Fibroblast of gingiva (primary cell): ENCODE measurements at regions not wholly inside any gene's neighbourhood (a gene's known extent, or its start where the extent isn't known, plus 50 kb on each side); places are given as distances from the start of the nearest gene placed in this dataset.

ENCODE experiments used
- DNase-seq: peaks from one replicate; pipeline ENCODE4 v3.0.0-alpha.2; 2011; ENCODE audit warnings: low read depth

DNA sequence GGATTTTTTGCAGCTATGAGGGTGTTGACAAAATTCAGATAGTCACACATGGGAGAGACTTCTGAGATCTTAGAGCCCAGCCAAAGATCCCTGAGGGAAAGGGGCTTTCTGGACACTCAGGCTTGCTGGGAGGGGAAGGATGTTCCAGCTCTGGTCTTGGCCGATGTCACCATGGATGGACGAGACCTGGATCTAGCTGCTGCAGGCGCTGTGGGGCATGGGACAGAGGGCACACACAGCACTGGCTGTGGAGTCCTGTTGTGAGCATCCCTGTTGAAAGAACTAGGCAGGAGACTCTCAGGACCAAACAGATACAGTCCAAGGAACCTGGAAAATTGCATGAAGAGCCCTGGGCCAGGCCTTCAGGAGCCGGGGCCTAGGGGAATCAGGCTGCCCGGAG is 80.1 kb upstream of the SDK2 start:
- DNase-seq: no peak

GRCh38 chr17:73724990-73725389 is 80.7 kb upstream of the SDK2 start:
- DNase-seq: no peak

GRCh38 chr17:73725794-73726515 is 81.7 kb upstream of the SDK2 start:
- DNase-seq: no peak

DNA sequence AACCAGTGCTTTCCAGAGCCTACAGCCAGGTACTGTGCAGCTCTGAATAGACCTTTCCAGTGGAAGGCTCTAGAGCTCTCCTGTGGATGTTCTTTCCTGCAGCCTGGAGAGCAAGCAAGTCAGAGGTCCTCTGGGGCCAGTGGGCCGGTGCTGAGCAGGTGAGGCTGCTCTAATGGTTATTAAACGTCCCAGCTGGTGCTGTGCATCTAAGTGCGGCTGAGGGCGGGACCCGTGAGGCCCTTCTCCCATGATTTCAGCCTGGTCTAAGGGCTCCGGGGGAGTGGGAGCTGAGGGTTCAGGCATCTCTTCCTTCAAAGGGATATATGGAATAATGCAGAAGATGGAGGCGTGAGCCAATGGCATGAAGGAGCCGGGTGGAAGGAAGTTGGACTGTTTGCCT is 83.7 kb upstream of the SDK2 start:
- DNase-seq: no peak

DNA sequence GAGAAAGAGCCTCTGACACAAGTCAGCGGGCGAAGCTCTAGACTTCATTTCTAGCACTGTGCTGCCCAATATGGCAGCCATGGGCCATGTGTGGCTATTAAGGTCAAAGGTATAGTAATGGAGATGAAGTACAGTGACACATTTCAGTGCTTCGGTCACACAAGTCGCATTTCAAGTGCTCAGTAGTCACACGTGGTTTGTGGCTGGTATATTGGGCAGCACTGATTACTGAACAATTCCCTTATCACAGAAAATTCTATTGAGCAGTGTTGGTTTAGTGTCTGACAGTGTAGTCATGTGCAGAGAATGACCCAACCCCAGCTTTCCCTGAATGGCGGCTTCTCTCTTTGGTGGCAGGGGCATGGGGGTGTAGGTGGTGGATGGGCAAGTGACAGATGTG is 84.9 kb upstream of the SDK2 start:
- no peak for DNase-seq

DNA sequence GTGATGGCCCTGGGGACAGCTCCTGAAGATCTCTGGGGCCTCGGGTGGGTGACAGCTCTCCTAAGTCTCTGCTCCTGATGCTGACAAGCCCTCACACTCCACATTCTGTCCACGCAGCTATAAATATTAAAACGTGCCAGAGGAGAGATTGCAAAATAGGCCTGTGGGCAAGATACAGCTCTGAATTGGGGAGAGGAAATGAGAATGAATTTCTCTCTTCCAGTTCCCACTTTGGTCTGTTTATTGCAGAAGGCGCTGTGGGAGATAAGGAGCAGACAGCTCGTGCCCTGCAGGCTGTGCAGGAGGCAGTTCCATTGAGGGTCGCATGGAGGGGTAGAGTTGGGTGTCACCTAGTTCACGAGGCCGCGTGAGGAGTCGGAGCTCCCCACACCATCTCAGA is 87.5 kb upstream of the SDK2 start:
- no peak for DNase-seq

GRCh38 chr17:73733517-73733916 is 89.3 kb upstream of the SDK2 start:
- DNase-seq: no peak

DNA sequence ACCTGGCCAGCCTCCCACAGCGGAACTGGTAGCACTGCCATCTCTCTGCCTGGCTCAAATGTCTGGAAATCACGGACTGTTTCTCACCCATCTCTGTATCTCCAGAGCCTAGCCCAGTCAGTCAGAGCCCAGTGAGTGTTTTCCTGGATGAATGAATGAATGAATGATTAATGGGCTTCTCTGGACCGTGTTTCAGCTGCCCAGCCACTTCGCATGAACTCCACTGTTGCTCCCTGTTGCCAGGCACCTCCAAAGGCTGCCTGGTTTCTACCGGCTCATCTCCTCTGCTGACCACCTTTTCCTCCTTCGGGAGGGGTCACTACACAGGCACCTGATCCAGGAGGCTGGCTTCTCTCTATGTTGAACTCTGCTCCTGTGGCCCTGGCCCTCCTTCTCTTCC is 91.0 kb upstream of the SDK2 start:
- DNase-seq: no peak

DNA sequence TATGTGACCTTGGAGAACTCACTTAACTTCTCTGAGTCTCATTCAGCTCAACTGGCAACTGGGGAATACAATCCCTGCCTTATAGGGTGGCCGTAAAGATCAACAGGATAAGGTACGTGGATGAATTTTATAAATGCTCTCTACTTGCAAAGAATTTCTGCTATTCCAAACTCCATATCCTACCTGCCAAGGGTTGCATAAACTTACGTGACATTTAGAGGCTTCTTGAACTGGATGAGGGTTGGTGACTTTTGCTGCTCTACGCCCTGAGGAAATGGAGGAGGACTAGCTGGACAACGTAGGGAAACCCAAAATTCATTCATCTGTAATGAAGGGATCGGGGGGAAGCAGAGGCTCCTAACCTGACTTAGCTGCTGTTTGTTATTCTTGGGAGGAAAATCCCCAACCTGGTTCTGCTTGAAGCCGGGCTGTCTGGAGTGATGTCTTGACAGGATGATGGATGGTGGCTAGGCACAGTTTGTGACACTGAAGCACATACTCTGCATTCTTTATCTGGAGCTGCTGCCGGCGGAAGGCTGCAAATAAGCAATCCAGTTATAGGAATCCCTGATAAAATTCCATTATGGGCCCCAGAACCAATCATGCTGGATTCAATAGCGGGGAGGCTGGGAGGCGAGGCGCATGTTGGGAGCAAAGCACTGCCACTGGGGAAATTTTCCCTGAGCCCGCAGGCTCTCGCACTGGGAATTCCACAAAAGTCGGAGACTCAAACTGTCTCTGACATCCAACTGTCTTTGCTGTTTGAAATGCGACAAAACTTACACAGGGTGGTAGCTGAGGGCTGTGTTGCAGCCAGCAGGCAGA is 94.7 kb upstream of the SDK2 start:
- no peak for DNase-seq

GRCh38 chr17:73740370-73740769 is 96.1 kb upstream of the SDK2 start:
- no peak for DNase-seq

DNA sequence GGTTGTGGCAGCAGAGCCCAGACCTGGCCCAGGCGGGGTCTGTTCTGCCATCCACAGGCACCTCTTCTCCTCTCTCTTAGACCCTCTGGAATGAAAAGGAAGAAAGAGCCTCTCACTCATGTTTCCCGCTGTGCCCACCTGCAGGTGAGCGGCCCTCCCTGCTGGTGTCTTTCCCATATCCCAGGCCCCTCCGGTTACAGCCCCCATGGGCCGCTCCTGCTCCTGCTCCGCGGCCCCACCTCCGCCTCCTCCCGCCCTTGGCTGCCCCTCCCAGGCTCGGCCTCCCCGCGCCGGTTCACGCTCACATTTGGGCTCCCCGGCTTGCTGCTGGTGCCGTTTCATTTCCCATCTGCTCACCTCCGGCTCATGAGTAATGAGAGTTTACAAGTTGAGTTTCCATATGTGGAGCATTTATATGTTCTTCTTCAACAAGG is 98.7 kb upstream of the SDK2 start:
- DNase-seq: no peak

DNA sequence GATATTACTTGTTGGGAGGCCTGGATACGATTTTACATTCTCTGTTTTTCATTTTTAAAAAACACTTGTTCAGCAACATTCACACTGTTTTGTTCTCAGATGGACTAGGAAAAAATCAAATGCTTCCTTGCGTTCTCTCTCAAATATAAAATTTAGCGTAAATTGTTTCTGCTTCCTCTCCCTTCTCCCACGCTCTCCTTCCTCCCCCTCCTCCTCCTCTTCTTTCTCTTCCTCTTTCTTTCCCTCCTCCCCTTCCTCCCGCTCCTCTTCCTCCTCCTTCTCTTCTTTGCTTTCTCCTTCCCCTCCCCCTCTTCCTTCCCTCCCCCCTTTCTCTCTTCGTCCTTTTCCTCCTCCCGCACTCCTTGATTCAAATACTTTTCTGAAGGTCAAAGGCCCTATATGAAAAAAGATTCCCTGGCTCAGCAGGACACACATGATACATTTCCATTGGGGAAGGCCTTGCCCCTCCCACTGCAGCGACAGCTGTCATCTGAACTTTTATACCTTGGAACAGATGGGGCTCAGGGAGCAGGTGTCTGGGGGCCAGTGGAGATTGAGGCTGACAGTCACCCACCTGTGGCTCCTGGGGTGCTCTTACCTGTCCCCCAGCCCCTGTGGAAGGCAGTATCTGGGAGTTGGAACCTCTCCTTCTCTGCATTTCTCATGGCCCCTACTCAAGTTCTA is 99.4 kb upstream of the SDK2 start:
- no peak for DNase-seq

GRCh38 chr17:73744411-73744810 is 100.2 kb upstream of the SDK2 start:
- no peak for DNase-seq

DNA sequence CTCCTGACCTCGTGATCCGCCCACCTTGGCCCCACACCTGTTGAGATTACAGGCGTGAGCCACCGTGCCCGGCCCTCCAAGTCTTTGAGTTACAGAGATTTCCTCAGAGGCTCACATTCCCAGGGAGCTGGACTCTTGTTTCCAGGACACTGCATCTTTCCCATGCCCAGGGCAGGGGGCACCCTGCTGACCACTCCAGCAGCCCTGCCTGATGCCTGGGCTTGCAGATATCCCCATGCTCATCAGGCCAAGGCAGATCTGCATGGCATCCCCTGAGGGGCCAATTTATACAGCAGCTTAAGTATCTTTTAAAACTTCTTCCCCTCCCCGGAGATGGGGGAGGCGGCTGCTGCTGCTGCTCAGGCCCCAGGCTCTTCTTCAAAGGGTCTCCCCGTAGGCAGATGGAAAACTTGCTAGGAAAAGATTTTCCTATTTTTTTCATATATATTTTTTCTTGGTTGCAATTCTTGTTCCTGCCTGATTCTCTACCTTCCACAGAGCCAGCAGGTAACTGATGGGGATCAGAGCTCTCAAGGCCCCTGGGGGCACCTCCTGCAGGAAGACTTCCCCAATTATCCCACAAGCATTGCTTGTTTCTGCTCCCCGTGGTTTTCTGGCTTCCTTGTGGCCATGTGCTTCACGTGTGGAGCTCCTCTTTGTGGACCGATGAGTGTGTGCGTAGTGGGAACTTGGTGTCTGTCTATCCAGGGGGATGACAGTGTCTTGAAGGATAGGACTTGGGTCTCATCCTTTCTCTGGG is 102.2 kb upstream of the SDK2 start:
- DNase-seq: no peak

- no peak for DNase-seq
Observed at GRCh38 chr17:73747221-73748002, 103.2 kb upstream of the SDK2 start.

GRCh38 chr17:73748508-73748907 is 104.3 kb upstream of the SDK2 start:
- DNase-seq: no peak

GRCh38 chr17:73749337-73749823 is 105.1 kb upstream of the SDK2 start:
- DNase-seq: no peak

DNA sequence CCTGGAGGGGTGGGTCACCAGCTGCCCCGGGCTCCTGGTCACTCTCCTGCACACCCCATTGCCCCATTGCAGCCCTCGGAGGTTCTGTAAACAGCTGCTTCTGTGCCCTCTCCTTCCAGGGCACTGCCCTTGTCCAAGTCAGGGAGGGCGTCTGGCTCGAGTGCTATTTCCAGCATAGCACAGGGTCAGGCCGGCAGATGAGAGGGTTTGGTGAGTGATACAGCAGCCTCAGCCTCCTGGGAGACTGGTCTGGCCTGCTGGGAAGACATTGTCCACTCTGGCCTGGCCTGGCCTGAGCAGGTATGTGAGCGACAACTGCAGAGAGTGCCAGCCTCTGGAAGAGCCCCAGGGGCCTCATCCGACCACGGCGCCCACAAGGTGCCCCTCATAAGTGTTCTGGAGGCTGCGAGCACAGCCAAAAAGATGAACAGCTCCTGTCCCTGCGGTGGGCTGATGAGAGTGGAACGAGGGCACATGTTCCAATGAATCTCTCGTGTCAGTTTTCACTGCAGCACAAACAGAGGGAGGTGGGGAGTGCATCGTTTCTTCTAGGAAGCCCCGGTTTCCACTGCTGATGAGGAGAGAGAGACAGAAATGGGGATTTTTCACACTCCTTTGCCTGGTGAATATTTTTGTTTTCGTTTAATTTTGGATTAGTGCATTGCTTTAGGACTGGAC is 105.8 kb upstream of the SDK2 start:
- no peak for DNase-seq

GRCh38 chr17:73750975-73751374 is 106.7 kb upstream of the SDK2 start:
- DNase-seq: no peak

DNA sequence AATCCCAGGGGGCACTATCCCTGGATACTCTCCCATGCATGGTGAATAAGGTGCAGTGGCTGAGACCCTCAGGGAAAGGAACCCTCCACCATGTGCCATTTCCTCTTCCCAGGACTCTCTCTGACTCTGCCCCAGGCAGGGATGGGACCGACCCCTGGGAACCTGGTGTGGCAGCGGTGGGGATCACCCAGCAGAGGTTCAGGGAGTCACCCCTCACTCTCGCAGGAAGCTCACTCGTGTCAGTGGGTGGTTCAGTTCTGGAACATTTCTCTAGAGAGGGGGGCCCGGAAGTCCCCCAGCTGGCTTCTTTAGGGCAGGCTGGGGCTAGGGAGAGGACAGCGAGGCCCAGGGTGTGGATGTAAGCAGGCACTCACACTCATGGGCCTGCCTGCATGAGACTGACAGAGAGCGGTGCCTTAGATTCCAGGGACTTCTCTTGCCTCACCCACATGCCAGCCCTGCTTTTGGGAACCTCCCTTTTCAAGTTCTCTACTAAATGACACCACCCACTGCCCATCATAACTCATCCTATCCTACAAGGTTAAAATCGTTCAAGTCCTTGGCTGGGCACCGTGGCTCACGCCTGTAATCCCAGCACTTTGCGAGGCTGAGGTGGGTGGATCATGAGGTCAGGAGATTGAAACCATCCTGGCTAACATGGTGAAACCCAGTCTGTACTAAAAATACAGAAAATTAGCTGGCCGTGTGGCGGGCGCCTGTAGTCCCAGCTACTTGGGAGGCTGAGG is 109.7 kb upstream of the SDK2 start:
- no peak for DNase-seq
